Motor neuron (in vitro differentiated cells): ENCODE measurements at regions not wholly inside any gene's neighbourhood (a gene's known extent, or its start where the extent isn't known, plus 50 kb on each side); places are given as distances from the start of the nearest gene placed in this dataset.
A peak's percentile ranks its signal among the peaks of the same experiment; 100 is the strongest.

Experiments
- ATAC-seq, 8 experiments: fragments of 200-7000 bp; cut with Tn5 transposase; replicated peaks in 6 of 8; 2 replicates each; pipeline ENCODE4 v1.8.0; 2021; ENCODE audit warnings: mild to moderate bottlenecking in 8 of 8, moderate library complexity in 8 of 8
- H3K27ac ChIP-seq, 2 donors: fragments of 250-450 bp; sonication (Bioruptor Pico); 2 replicates each; pipeline ENCODE4 v1.9.0; 2021; ENCODE audit warnings: antibody characterized with exemption in 2 of 2, mild to moderate bottlenecking in 2 of 2, moderate library complexity in 1 of 2
- H3K4me1 ChIP-seq, 2 donors: fragments of 250-450 bp; sonication (Bioruptor Pico); replicated peaks in 1 of 2; 2 replicates each; pipeline ENCODE4 v1.6.1; 2021; ENCODE audit warnings: antibody characterized with exemption in 2 of 2, mild to moderate bottlenecking in 2 of 2, moderate library complexity in 1 of 2
- H3K4me3 ChIP-seq, 5 donors: fragments of 250-450 bp; sonication (Bioruptor Pico); 2 replicates each; pipeline ENCODE4 v1.9.0; 2021; ENCODE audit warnings: antibody characterized with exemption in 5 of 5, mild to moderate bottlenecking in 5 of 5, moderate library complexity in 4 of 5
- WGBS, 10 experiments: fragments of 450-650 bp; shearing (Covaris generic); methylation state at CpG; one replicate each; pipeline ENCODE4 v1.0.0; 2022; 5-methylcytosine and 5-hydroxymethylcytosine counted together
- in situ Hi-C, 9 experiments: fragments of 400-800 bp; cut with MboI; loops; one replicate each; pipeline ENCODE4 v1.15.0; 2021; ENCODE audit warnings: low sequenced_read_pairs in 9 of 9, low pct_unique_long_range_greater_than_20kb in 2 of 9; ENCODE audit not compliant: unreplicated experiment in 9 of 9

DNA sequence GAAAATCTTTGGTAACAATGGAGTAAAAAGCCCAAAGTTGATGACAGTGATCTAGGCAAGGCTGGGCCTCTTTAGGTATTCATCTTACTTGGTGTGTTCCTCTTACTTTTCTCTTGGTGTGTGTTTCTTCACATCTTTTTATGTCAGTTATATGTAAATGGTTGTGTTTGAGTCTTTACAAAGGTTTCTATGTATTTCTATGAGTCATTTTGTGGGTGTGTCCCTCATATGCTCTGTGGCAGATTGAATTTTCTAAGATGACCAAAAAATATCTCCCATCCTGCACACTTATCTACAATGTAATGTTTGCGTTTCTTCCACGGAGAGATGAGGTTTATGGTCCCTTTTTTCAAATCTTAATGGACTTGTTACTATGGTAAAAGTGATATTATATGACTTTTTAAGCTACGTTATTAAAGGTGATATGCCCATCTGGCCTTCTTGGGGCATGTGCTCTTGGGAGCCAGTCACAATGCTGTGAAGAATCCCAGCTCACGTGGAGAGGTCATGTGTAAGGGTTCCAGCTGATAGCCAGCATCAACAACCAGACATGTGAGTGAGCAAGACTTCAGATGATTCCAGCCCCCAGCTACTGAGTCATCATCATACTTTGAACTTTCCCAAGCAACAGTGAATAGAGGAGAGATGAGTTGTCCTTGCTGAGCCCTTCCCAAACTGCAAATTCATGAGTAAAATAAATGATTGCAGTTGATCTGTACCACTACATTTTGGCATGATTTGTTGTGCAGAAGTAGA, 126.9 kb downstream of the CBLL2 start:
- in situ Hi-C loops: no loop called here
- H3K27ac ChIP-seq: no peak overlapping the region
- no peaks in the 10 kb centered on the region for H3K4me1 ChIP-seq
- peak in 2 of 8 experiments; percentile 37 to 91 for ATAC-seq
- H3K4me3 ChIP-seq: no peak overlapping the region
- WGBS, 10 experiments: 44 to 60% (median 46%) methylated on average over 1 to 4 of the region's 4 CpGs; no CpG with 5 or more reads in 7 of the 10 experiments

DNA sequence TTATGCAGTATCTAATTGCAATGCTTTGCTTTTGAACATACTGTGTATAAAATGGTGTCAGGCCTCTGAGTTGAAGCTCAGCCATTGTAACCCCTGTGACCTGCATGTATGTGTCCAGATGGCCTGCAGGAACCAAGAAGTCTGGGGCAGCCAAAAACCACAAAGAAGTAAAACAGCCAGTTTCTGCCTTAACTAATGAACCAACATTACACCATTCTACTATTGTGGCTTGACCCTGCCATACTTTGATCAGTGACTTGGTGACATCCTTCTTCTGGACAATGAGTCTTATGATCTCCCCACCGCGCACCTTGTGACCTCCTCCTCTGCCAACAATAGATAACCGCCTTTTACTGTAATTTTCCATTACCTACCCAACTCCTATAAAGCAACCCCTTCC, 131.6 kb downstream of the CBLL2 start:
- in situ Hi-C loops: no loop called here
- no peaks in the 10 kb centered on the region for H3K4me1 ChIP-seq
- WGBS, 10 experiments: 58 to 100% (median 100%) methylated on average over 1 to 2 of the region's 3 CpGs; no CpG with 5 or more reads in 7 of the 10 experiments
- no peak overlapping the region for H3K4me3 ChIP-seq
- no peak for ATAC-seq
- H3K27ac ChIP-seq: no peak overlapping the region

DNA sequence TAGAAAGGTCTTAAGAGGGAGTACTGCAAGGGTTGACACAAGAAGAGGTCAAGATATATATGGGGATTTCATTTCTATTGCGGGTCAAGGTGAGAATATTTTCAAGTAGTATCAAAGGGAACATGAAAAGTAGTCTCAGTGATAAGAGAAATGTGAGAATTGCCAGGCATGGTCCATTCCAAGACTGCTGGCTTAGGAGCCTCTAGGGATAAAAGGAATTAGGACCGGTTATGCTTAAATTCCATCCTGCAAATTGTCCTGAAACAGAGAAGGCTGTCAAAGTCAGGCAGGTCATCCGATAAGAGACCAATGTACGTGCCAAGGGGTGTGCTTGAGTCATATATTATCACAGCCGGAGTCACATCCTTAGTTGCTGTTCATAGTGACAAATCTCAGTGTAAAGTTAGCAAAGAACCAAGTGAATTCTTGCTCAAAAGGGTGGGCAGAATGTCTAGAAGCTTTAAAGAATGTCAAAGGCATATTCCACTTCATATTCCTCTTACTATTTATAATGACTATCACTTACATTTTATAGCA, 133.6 kb downstream of the CBLL2 start:
- H3K27ac ChIP-seq: no peak overlapping the region
- WGBS, 10 experiments: 0 to 83% (median 48%) methylated on average over 1 to 3 of the region's 5 CpGs; no CpG with 5 or more reads in 5 of the 10 experiments
- no peak for ATAC-seq
- no peak overlapping the region for H3K4me3 ChIP-seq
- in situ Hi-C loops: no loop called here
- H3K4me1 ChIP-seq: no peaks in the 10 kb centered on the region

DNA sequence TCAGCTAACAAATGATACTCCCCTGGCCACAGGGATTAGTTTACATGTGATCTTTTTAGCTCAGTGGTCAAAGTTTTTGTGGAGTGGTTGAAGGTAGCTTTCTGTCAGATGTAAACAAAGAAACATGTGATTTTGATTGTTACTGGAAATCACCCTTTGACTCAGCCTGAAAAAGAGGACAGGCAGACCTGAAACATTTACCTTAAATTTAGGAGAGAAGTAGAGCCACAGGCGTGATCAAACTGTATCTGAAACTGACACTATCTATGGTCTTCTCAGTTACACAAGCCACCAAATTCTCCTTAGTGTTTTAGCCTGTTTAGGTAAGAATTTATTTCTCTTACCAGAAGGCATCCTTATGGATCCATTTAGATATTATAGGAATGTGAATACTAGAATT, 136.7 kb downstream of the CBLL2 start:
- no peak overlapping the region for H3K4me3 ChIP-seq
- in situ Hi-C loops: no loop called here
- no peaks in the 10 kb centered on the region for H3K4me1 ChIP-seq
- no peak overlapping the region for H3K27ac ChIP-seq
- 0 to 100% (median 54%) methylated on average over 1 of the region's 1 CpG; no CpG with 5 or more reads in 6 of the 10 experiments for WGBS, 10 experiments
- ATAC-seq: no peak

DNA sequence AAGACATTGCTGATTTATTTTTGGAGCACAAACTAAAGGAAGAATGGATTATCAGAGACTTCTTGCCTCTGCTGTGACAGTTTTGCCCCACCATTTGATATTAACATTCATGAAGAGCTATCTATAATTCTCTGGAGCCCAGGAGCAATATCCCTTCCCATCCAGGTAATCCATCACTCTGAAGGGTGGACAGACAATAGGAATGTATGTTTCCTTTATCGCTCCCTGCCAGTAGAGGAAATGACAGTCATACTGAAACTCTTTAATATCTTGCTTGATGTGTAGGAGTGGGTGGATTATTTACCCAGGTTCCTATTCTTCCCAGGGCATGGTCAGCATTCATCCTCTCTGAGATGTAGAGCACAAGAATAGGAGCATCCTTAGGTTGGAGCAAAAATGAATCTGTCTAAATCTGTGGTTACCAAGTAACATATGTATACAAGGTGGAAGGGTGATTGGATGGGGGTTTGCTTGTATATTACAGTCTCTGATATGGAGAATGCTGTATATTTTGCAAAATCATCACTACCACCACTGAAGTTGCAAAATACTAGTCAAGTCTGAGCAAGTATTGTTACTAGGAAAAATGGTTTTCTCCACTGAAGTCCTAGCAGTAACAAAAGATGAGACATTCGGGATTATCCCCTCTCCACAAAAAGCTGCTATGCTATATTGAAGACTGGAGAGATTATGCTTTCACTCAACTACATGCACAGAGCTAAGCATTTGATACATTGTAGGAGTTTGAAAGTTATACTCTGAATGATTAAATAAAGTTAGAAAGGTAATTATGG, 151.6 kb downstream of the CBLL2 start:
- H3K4me1 ChIP-seq: peaks cover 0 to 5% of the 10 kb centered on the region in 2 donors
- 29 to 100% (median 93%) methylated on average over 1 to 2 of the region's 2 CpGs; no CpG with 5 or more reads in 4 of the 10 experiments for WGBS, 10 experiments
- H3K27ac ChIP-seq: no peak overlapping the region
- H3K4me3 ChIP-seq: no peak overlapping the region
- peak in 4 of 8 experiments; percentile 8 to 60 (median 44) for ATAC-seq
- in situ Hi-C loops: no loop called here

DNA sequence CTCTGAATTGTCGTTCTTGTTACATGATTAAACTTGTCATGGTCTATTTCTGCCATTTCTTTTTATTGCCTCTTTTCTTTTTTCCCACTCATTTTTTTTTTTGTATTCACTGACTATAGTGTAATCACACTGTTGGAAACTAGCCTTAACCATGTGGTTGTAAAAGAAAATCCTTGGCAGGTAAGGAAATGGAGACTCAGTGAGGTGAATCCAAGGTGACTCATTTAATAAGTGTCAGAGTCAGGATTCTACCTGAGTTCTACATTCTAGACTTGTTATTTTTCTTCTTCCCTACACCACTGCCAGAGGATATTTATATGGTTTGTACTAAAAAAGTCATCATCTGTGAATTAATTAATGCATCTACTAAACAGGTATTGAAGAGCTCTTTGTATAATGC, 152.2 kb downstream of the CBLL2 start:
- peaks cover 0 to 5% of the 10 kb centered on the region in 2 donors for H3K4me1 ChIP-seq
- WGBS, 10 experiments: 0 to 100% (median 55%) methylated on average over 1 of the region's 1 CpG; no CpG with 5 or more reads in 7 of the 10 experiments
- ATAC-seq: no peak
- no peak overlapping the region for H3K4me3 ChIP-seq
- H3K27ac ChIP-seq: no peak overlapping the region
- in situ Hi-C loops: no loop called here

DNA sequence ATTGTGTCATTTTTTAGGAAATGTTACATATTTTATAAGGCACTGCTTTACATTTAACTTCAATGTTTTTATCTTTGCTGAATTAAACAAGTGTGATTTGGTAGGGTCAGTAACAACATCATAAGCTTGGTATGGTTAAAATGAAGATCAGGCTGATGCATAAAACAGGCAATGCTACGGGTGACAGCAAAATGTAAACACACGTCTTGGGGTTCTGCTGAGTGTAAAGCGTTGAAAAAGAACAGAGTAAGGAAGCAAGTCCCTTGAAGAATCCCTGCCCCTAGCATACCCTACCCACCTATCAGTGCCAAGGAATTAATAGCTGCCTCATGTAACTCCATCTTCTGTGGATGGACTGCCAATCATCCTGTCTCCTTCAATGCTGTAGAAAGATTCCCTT, 157.0 kb downstream of the CBLL2 start:
- Histone ChIP-seq H3K4me1 (no peaks in the 10 kb centered on the region), H3K27ac (no peak overlapping the region), H3K4me3 (no peak overlapping the region)
- in situ Hi-C loops: no loop called here
- 40 to 80% methylated on average over 1 of the region's 3 CpGs; no CpG with 5 or more reads in 8 of the 10 experiments for WGBS, 10 experiments
- no peak for ATAC-seq

DNA sequence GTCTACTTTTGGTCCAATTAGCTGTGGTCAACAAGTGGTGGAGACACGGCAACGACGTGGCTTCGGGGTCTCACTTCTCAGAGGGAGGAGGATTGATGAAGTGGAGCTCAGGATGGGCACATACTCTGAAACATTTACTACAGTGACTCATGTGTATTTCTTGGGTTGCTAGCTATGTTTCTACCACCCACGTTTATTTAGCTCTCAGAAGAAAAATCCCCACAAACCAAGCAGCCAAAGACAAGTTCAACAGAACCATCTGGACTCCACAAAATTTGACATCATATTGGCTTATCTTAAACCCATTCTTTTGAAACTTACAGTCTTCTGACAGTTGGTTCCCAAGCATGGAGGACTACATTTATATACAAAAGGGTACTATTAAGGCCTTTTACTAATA, 158.0 kb downstream of the CBLL2 start:
- no peak overlapping the region for H3K27ac ChIP-seq
- no peaks in the 10 kb centered on the region for H3K4me1 ChIP-seq

DNA sequence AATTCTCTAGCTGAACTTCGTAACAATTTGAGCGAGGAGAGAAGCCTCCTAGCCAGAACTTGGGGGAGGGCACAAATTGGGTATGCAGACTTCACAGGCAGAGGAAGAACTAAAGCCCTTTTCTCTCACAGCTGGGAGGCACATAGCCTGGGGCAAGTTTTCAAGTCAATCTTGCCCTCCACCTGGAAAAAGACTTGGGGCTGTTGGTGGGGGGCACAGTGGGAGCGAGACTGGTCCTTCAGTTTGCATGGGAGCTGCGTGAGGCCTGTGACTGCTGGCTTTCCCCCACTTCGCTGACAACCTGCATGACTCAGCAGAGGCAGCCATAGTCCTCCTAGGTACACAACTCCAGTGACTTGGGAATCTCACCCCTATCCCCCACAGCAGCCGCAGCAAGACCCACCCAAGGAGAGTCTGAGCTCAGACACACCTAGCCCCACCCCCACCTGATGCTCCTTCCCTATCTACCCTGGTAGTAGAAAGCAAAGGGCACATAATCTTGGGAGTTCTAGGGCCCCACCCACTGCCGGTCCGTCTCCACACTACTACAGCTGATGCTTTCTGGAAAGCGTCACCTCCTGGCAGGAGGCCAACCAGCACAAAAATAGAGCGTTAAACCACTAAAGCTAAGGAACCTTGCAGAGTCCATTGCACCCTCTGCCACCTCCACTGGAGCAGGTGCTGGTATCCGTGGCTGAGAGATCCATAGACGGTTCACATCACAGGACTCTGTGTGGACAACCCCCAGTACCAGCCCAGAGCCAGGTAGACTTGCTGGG, 160.8 kb downstream of the CBLL2 start:
- Histone ChIP-seq H3K27ac (no peak overlapping the region), H3K4me3 (no peak overlapping the region), H3K4me1 (no peaks in the 10 kb centered on the region)
- in situ Hi-C loops: no loop called here
- WGBS, 10 experiments: 40 to 100% methylated on average over 1 to 4 of the region's 12 CpGs; no CpG with 5 or more reads in 8 of the 10 experiments
- ATAC-seq: no peak

More for the DNA sequence above, 158.0 kb downstream of the CBLL2 start:
- ATAC-seq: no peak
- WGBS, 10 experiments: 14 to 37% (median 37%) methylated on average over 1 to 5 of the region's 5 CpGs; no CpG with 5 or more reads in 7 of the 10 experiments
- in situ Hi-C loops: no loop called here
- no peak overlapping the region for H3K4me3 ChIP-seq

DNA sequence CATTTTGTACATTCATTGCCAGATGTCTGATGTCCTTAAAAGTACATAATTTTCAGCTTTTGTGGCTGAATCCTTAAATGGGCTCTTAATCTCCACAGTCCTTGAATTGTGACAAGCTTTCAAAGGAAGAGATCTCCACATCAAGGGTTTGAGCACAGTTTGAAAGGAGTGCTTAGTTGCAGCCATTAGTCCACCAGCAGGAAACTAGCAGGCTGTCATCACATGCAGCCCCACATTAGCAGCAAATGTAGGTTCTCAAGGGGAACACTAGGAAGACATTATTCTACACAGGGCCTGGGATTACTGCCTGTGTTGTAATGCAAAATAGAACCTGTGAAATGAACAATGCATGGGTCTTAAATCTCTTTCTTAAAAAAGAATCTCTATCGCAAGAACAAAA, 173.2 kb downstream of the CBLL2 start:
- Histone ChIP-seq H3K4me1 (no peaks in the 10 kb centered on the region), H3K4me3 (no peak overlapping the region), H3K27ac (no peak overlapping the region)
- ATAC-seq: peak in 3 of 8 experiments; percentile 47 to 80 (median 50)
- in situ Hi-C loops: no loop called here
- whole genome bisulfite sequencing, 10 experiments: no CpG with 5 or more reads among the region's 1 CpG

DNA sequence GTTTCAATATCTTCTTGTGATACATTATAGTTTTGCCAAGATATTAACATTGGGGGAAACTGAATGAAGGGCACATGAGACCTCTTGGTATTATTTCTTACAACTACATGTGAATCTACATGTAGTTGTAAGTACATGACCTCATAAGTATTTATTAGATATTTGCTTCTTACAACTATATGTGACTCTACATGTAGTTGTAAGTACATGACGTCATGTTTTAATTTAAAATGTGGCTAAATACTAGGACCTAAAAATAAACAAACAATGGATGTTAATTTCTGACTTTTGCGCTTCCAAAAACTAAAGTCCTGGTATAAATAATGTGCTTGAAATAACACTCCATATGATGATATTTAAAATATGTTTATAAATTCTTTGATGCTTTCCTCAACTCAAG, 190.2 kb downstream of the CBLL2 start:
- Histone ChIP-seq H3K4me1 (no peaks in the 10 kb centered on the region), H3K4me3 (no peak overlapping the region), H3K27ac (no peak overlapping the region)
- WGBS, 10 experiments: 20 to 100% (median 73%) methylated on average over 1 to 2 of the region's 2 CpGs; no CpG with 5 or more reads in 5 of the 10 experiments
- in situ Hi-C loops: no loop called here
- no peak for ATAC-seq

DNA sequence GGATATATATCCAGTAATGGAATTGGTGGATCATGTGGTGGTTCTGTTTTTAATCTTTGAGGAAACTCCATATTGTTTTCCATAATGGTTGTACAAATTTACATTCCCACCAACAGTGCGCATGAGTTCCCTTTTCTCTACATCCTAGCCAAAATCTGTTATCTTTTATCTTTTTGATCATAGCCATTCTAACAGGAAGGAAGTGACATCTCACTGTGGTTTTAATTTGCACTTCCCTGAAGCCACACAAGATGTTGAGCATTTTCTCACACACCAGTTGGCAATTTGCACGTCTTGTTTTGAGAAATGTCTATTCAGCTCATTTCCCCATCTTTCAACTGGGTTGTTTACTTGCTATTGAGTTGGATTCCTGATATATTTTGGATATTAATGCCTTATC, 194.9 kb downstream of the CBLL2 start:
- no peak overlapping the region for H3K27ac ChIP-seq
- no peak for ATAC-seq
- in situ Hi-C loops: no loop called here
- no peaks in the 10 kb centered on the region for H3K4me1 ChIP-seq
- H3K4me3 ChIP-seq: no peak overlapping the region
- WGBS, 10 experiments: 6 to 63% methylated on average over 2 of the region's 2 CpGs; no CpG with 5 or more reads in 8 of the 10 experiments
